B cell (primary cell): ENCODE measurements at regions not wholly inside any gene's neighbourhood (a gene's known extent, or its start where the extent isn't known, plus 50 kb on each side); places are given as distances from the start of the nearest gene placed in this dataset.

ENCODE experiments used
- EZH2 ChIP-seq: IDR thresholded peaks from 2 replicates; pipeline ENCODE4 v1.6.1; 2012; ENCODE audit warnings: borderline replicate concordance, low read depth, mild to moderate bottlenecking, moderate library complexity, low read length; ENCODE audit not compliant: insufficient read depth, poor library complexity, severe bottlenecking
- TF ChIP-seq, protein P1 (sequence below): fragments of 200-600 bp; IDR thresholded peaks from one replicate; pipeline ENCODE4 v1.8.0; 2022; ENCODE audit warnings: antibody characterized with exemption, mild to moderate bottlenecking

DNA sequence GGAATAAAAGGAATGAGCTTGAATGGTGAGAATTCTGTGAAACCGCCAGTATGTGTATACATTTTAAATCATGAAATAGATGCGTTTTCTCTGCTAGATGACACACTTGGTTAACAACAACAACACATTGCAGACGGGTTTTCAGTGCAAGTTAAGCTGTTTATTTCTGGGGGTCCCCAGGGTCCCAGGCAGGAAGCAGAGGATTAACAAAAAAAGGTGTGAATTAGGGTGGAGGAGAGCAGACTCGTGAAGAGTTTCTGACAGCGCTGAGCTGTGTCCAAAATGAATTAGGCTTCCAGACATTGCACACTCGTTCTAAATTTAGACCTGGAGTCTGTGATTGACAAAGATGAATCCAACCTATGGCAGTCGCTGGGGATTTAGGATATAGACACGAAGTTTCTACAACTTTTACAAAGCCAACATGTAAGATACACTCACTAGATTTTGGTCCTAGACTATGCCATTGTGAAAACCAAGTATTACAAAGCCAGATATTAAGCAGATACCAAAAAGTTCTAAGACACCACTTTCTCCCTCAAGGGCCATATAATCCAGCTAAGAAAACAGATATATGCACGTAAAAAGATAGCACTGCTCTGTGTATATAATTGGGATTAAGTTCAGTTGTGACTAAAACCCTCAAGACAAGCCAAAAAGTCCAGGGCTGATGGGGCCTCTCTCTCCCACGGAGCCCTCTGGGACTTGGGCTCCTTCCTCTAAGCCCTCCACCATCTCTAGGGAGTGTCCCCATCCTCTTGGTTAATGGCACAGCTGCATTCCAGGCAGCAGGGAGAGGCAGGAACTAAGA lies 120.2 kb downstream of the ACAA2 start:
- TF ChIP-seq, protein P1, sequence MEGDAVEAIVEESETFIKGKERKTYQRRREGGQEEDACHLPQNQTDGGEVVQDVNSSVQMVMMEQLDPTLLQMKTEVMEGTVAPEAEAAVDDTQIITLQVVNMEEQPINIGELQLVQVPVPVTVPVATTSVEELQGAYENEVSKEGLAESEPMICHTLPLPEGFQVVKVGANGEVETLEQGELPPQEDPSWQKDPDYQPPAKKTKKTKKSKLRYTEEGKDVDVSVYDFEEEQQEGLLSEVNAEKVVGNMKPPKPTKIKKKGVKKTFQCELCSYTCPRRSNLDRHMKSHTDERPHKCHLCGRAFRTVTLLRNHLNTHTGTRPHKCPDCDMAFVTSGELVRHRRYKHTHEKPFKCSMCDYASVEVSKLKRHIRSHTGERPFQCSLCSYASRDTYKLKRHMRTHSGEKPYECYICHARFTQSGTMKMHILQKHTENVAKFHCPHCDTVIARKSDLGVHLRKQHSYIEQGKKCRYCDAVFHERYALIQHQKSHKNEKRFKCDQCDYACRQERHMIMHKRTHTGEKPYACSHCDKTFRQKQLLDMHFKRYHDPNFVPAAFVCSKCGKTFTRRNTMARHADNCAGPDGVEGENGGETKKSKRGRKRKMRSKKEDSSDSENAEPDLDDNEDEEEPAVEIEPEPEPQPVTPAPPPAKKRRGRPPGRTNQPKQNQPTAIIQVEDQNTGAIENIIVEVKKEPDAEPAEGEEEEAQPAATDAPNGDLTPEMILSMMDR, result no peak
- TF ChIP-seq EZH2, result no peak
